GM18951 (cell line): ENCODE measurements at regions not wholly inside any gene's neighbourhood (a gene's known extent, or its start where the extent isn't known, plus 50 kb on each side); places are given as distances from the start of the nearest gene placed in this dataset.
"Not testable (repeated sequence)": the region's sequence is repeated elsewhere in the genome, so short reads cannot be mapped to it uniquely, and the experiment has no call there.

Experiments
- POLR2A ChIP-seq: IDR thresholded peaks from 4 replicates; pipeline ENCODE4 v1.6.1; 2011; ENCODE audit warnings: mild to moderate bottlenecking; ENCODE audit not compliant: insufficient read length, insufficient read depth; ENCODE audit errors: extremely low read depth
- in situ Hi-C: fragments of 300-500 bp; cut with MboI; formaldehyde crosslinking; loops from one replicate; pipeline ENCODE4 v1.12.0; 2022; ENCODE audit warnings: low sequenced_read_pairs, mixed read lengths, inconsistent platforms; ENCODE audit not compliant: unreplicated experiment

DNA sequence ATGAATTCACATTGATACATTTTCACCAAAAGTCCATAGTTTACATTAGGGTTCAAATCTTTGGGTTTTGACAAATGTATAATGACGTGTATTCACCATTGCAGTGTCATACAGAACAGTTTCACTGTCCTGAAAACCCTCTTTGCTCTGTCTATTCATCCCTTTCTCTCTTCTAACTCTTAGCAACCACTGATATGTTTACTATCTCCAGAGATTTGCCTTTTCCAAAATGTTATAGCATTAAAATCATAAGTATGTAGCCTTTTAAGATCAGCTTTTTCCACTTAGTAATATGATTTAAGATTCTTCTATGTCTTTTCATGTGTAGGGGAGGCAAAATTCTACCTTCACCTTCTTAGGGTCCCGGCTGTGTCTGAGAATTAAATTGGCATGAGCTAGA, 203.8 kb downstream of the TPRG1 start:
- no peak for TF ChIP-seq POLR2A
- in situ Hi-C loops = no loop called here

GRCh38 chr3:189383630-189384029, 211.9 kb downstream of the TPRG1 start:
- TF ChIP-seq POLR2A = no peak
- in situ Hi-C loops = no loop called here

GRCh38 chr3:189385880-189386279, 214.1 kb downstream of the TPRG1 start:
- in situ Hi-C loops = not testable (repeated sequence)

- TF ChIP-seq POLR2A = no peak
- in situ Hi-C loops = no loop called here
Measured at GRCh38 chr3:189386739-189387138, 215.0 kb downstream of the TPRG1 start.

DNA sequence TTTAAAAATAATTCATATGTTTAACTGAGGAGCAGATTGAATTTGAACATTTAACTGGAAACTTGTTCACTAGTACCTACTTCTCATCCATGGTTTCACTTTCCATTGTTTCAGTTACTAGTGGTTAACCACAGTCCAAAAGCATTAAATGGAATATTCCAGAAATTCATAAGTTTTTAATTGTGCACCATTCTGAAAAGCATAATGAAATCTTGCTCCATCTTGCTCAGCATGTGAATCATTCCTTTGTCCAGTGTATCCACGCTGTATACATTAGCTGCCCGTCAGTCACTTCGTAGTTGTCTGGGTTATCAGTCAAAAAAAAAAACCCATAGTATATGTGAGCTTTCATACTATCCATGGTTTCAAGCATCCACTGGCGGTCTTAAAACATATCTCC, 217.6 kb downstream of the TPRG1 start:
- in situ Hi-C loops = no loop called here
- TF ChIP-seq POLR2A = no peak

GRCh38 chr3:189393598-189393997, 221.8 kb downstream of the TPRG1 start:
- TF ChIP-seq POLR2A = no peak
- in situ Hi-C loops = no loop called here

DNA sequence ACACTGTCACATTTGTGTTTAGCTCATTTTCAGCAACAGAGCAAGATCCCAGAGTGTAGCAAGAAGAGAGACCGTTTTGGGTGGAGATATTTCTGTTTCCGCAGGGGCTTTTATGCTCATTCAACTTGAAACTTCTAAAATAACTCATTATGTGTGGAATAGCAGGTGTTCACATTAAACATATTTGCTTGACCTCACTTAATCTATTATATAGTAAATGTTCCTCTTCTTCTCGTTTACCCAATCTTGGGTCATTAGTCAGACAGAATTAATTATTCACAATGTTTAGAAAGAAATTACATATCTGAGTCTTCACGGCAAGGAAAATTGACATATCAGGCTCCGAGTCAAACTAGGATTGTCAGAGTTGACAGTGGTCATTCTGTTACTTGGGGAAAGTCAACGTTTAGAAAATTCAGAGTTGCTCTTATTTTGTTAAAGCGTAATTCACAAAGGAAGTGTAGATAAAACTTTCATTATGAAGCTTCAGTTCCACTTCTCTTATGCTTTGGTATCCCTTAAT, 222.9 kb downstream of the TPRG1 start:
- in situ Hi-C loops = no loop called here
- TF ChIP-seq POLR2A = no peak

GRCh38 chr3:189395825-189396224, 224.1 kb downstream of the TPRG1 start:
- in situ Hi-C loops = no loop called here
- no peak for TF ChIP-seq POLR2A

DNA sequence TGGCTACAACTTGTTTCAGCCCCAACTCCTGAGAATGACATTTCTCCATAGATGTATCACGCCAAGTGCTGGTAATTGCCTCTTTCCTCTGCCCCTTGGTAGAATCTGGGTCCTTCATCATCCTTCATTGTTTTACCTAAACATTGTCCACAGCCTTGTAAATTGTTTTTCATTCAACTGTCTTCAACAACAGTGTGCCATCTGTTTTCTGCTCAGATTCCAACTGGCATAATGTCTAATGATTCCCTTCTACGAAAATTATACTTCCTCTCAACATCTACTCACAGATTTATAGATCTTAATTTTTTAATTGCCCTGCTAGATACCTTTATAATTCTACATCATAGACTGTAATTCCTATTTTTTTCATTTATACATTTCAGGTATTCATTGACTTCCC, 226.9 kb downstream of the TPRG1 start:
- in situ Hi-C loops = no loop called here

GRCh38 chr3:189401196-189401595, 229.4 kb downstream of the TPRG1 start:
- in situ Hi-C loops = no loop called here
- no peak for TF ChIP-seq POLR2A

More for the DNA sequence above, 226.9 kb downstream of the TPRG1 start:
- no peak for TF ChIP-seq POLR2A

- no peak for TF ChIP-seq POLR2A
- in situ Hi-C loops = no loop called here
Measured at GRCh38 chr3:189403194-189403593, 228.0 kb upstream of the TP63 start.

- no peak for TF ChIP-seq POLR2A
- in situ Hi-C loops = no loop called here
Measured at GRCh38 chr3:189404024-189404423, 227.2 kb upstream of the TP63 start.

GRCh38 chr3:189404797-189405484, 226.2 kb upstream of the TP63 start:
- TF ChIP-seq POLR2A = no peak
- in situ Hi-C loops = no loop called here

- no peak for TF ChIP-seq POLR2A
- in situ Hi-C loops = no loop called here
Measured at GRCh38 chr3:189406148-189406547, 225.0 kb upstream of the TP63 start.

DNA sequence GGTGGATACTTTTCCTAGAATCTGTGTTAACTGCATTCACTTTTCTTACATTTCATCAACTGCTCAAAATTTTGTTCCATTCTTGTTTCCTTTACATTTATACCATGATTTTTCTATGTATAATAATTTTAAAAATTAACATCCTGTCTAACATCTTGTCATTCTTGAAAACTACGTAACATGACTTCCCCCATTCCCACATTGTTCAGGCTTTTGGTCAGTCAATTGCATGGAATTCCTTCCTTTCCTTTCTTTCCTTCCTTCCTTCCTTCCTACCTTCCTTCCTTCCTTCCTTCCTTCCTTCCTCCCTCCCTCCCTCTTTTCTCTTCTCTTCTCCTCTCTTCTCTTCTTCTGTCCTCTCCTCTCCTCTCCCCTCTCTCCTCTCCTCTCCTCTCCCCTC, 220.7 kb upstream of the TP63 start:
- in situ Hi-C loops = no loop called here
- no peak for TF ChIP-seq POLR2A
